A673 (cell line): ENCODE measurements at regions not wholly inside any gene's neighbourhood (a gene's known extent, or its start where the extent isn't known, plus 50 kb on each side); places are given as distances from the start of the nearest gene placed in this dataset.

ENCODE experiments used
- BruUV-seq: library from RNA; stranded (reverse); fragments of 400-500 nt; replicated peaks from 2 replicates; lab custom pipeline; 2021; lab: Mats Ljungman, UMichigan
- CTCF ChIA-PET: fragments of 300-600 bp; sonication (Branson Sonifier 250); formaldehyde crosslinking; loops from one replicate; lab custom pipeline; 2022; ENCODE audit warnings: antibody characterized with exemption; lab: Charles Lee
- POLR2A ChIA-PET: fragments of 300-600 bp; sonication (Branson Sonifier 250); formaldehyde crosslinking; loops from one replicate; lab custom pipeline; 2022; ENCODE audit warnings: antibody characterized with exemption; ENCODE audit not compliant: low non-redundant PET; lab: Charles Lee
- DNase-seq: peaks from one replicate; pipeline ENCODE4 v3.0.0-alpha.2; 2015; ENCODE audit warnings: low spot score
- H3K27ac ChIP-seq: fragments of 200-600 bp; sonication (generic); 2 replicates; pipeline ENCODE4 v1.5.1; 2016; ENCODE audit warnings: mixed run types, low read depth, mild to moderate bottlenecking, mixed read lengths, antibody characterized with exemption, low read length; ENCODE audit not compliant: poor library complexity, severe bottlenecking
- H3K27me3 ChIP-seq: fragments of 200-600 bp; sonication (generic); replicated peaks from 2 replicates; pipeline ENCODE4 v1.6.1; 2017; ENCODE audit warnings: mixed run types, low read depth, mild to moderate bottlenecking, mixed read lengths, antibody characterized with exemption, low read length; ENCODE audit not compliant: insufficient read depth, poor library complexity
- H3K36me3 ChIP-seq: fragments of 200-600 bp; sonication (generic); 2 replicates; pipeline ENCODE4 v1.6.1; 2016; ENCODE audit warnings: mixed run types, mild to moderate bottlenecking, mixed read lengths, antibody characterized with exemption, low read length; ENCODE audit not compliant: insufficient read depth, poor library complexity, severe bottlenecking
- H3K4me1 ChIP-seq: fragments of 200-600 bp; sonication (generic); 2 replicates; pipeline ENCODE4 v1.6.1; 2017; ENCODE audit warnings: mixed run types, mild to moderate bottlenecking, mixed read lengths, antibody characterized with exemption, low read length; ENCODE audit not compliant: insufficient read depth, poor library complexity, severe bottlenecking
- H3K4me3 ChIP-seq: fragments of 200-600 bp; sonication (generic); 2 replicates; pipeline ENCODE4 v1.5.1; 2016; ENCODE audit warnings: low read depth, mixed run types, mild to moderate bottlenecking, mixed read lengths, low read length; ENCODE audit not compliant: poor library complexity, severe bottlenecking
- H3K9me3 ChIP-seq: fragments of 200-600 bp; sonication (generic); 2 replicates; pipeline ENCODE4 v1.6.1; 2016; ENCODE audit warnings: mixed run types, low read depth, mild to moderate bottlenecking, mixed read lengths, antibody characterized with exemption, low read length; ENCODE audit not compliant: poor library complexity, severe bottlenecking
- CTCF ChIP-seq: fragments of 300-800, 200-600 bp; sonication (generic); conservative IDR thresholded peaks from 2 replicates; pipeline ENCODE4 v1.5.1; 2017; ENCODE audit warnings: low read depth, mild to moderate bottlenecking, antibody characterized with exemption, low read length, moderate library complexity, mixed read lengths
- EZH2 ChIP-seq: fragments of 200-600 bp; sonication (generic); IDR thresholded peaks from 2 replicates; pipeline ENCODE4 v1.6.1; 2017; ENCODE audit warnings: borderline replicate concordance, low read depth, mild to moderate bottlenecking, mixed read lengths, antibody characterized with exemption, low read length; ENCODE audit not compliant: poor library complexity, severe bottlenecking
- intact Hi-C: fragments of 100-400 bp; cut with micrococcal nuclease; formaldehyde crosslinking; loops from one replicate; pipeline ENCODE4 v1.10.0; 2022; ENCODE audit not compliant: unreplicated experiment

GRCh38 chr15:37220949-37221670, 120.8 kb upstream of the MEIS2 start:
- no peaks in the 10 kb centered on the region for H3K9me3 ChIP-seq
- H3K36me3 ChIP-seq: no peaks in the 10 kb centered on the region
- no peak for DNase-seq
- H3K4me3 ChIP-seq: no peak overlapping the region
- no peak overlapping the region for H3K27ac ChIP-seq
- ChIA-PET POLR2A (no interaction called here), CTCF (no interaction called here)
- no peak for TF ChIP-seq CTCF
- no peak for TF ChIP-seq EZH2
- no peaks in the 10 kb centered on the region for H3K27me3 ChIP-seq
- no TSS peak for BruUV-seq
- H3K4me1 ChIP-seq: no peaks in the 10 kb centered on the region
- intact Hi-C loops: no loop called here

GRCh38 chr15:37221671-37222145, 121.4 kb upstream of the MEIS2 start:
- intact Hi-C loops: no loop called here
- POLR2A ChIA-PET: no interaction called here
- H3K4me1 ChIP-seq: no peaks in the 10 kb centered on the region
- no TSS peak for BruUV-seq
- H3K36me3 ChIP-seq: no peaks in the 10 kb centered on the region
- CTCF ChIA-PET: no interaction called here
- no peaks in the 10 kb centered on the region for H3K9me3 ChIP-seq
- TF ChIP-seq EZH2: no peak
- no peak for TF ChIP-seq CTCF
- H3K4me3 ChIP-seq: no peak overlapping the region
- no peak for DNase-seq
- H3K27ac ChIP-seq: no peak overlapping the region
- no peaks in the 10 kb centered on the region for H3K27me3 ChIP-seq

GRCh38 chr15:37223089-37223488, 122.7 kb upstream of the MEIS2 start:
- Histone ChIP-seq H3K4me3 (no peak overlapping the region), H3K27ac (no peak overlapping the region), H3K9me3 (no peaks in the 10 kb centered on the region), H3K27me3 (no peaks in the 10 kb centered on the region), H3K4me1 (no peaks in the 10 kb centered on the region), H3K36me3 (no peaks in the 10 kb centered on the region)
- TF ChIP-seq EZH2 (no peak), CTCF (no peak)
- intact Hi-C loops: no loop called here
- BruUV-seq: no TSS peak
- ChIA-PET CTCF (no interaction called here), POLR2A (no interaction called here)
- no peak for DNase-seq
